Adipocyte (in vitro differentiated cells): ENCODE measurements at regions not wholly inside any gene's neighbourhood (a gene's known extent, or its start where the extent isn't known, plus 50 kb on each side); places are given as distances from the start of the nearest gene placed in this dataset.
A peak's percentile ranks its signal among the peaks of the same experiment; 100 is the strongest.
"Not testable (repeated sequence)": the region's sequence is repeated elsewhere in the genome, so short reads cannot be mapped to it uniquely, and the experiment has no call there.

Source experiments
- DNase-seq: peaks from one replicate; pipeline ENCODE4 v3.0.0-alpha.2; 2015; ENCODE audit warnings: low read depth
- H3K27me3 ChIP-seq: replicated peaks from 2 replicates; pipeline ENCODE4 v1.7.0; 2013; ENCODE audit warnings: mild to moderate bottlenecking, low read length, moderate library complexity; ENCODE audit not compliant: control insufficient read depth, insufficient read depth
- H3K36me3 ChIP-seq: 2 replicates; pipeline ENCODE4 v1.7.0; 2013; ENCODE audit warnings: low read length, mild to moderate bottlenecking, moderate library complexity; ENCODE audit not compliant: control insufficient read depth, insufficient read depth, severe bottlenecking
- H3K4me1 ChIP-seq: 2 replicates; pipeline ENCODE4 v1.7.0; 2013; ENCODE audit warnings: mild to moderate bottlenecking, low read length, moderate library complexity; ENCODE audit not compliant: control insufficient read depth, insufficient read depth
- H3K4me3 ChIP-seq: 2 replicates; pipeline ENCODE4 v1.7.0; 2013; ENCODE audit warnings: mild to moderate bottlenecking, low read length, moderate library complexity
- H3K9ac ChIP-seq: 2 replicates; pipeline ENCODE4 v1.7.0; 2013; ENCODE audit warnings: mild to moderate bottlenecking, low read length, moderate library complexity
- H3K9me3 ChIP-seq: 2 replicates; pipeline ENCODE4 v1.7.0; 2013; ENCODE audit warnings: mild to moderate bottlenecking, low read length, moderate library complexity; ENCODE audit not compliant: control insufficient read depth

DNA sequence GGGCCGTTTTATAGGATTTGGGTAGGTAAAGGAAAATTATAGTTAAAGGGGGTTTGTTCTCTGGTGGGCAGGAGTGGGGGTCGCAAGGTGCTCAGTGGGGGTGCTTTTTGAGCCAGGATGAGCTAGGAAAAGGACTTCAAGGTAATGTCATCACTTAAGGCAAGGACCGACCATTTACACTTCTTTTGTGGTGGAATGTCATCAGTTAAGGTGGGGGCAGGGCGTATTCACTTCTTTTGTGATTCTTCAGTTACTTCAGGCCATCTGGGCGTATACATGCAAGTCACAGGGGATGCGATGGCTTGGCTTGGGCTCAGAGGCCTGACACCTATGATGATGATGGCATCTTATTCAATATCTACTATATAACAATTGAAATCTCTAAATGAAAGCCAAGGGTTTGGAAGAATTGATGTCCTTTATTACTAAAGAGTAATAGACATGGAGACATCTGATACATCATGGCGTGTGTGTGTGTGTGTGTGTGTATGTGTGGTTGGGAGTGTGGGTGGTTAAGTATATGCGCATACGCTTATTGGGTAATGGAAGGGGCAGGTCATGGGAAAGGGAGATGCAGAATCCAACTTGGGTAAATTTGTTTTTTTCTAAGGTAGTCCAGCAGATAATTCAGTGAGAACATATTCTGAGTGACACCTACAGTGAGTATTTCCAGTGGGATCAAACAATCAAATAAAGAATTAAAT lies 236.9 kb upstream of the DUSP10 start:
- not testable (repeated sequence) for H3K36me3 ChIP-seq, H3K9me3 ChIP-seq, DNase-seq, H3K4me3 ChIP-seq, H3K27me3 ChIP-seq, H3K4me1 ChIP-seq, H3K9ac ChIP-seq

GRCh38 chr1:221973787-221974186 lies 231.9 kb upstream of the DUSP10 start:
- H3K27me3 ChIP-seq, H3K9ac ChIP-seq, DNase-seq, H3K4me1 ChIP-seq, H3K36me3 ChIP-seq, H3K4me3 ChIP-seq, H3K9me3 ChIP-seq: not testable (repeated sequence)

GRCh38 chr1:221972276-221973235 lies 230.7 kb upstream of the DUSP10 start:
- Histone ChIP-seq H3K9me3 (no peaks in the 10 kb centered on the region), H3K36me3 (no peaks in the 10 kb centered on the region), H3K4me3 (no peak overlapping the region), H3K4me1 (peaks cover 5% of the 10 kb centered on the region), H3K27me3 (no peaks in the 10 kb centered on the region), H3K9ac (no peak overlapping the region)
- no peak for DNase-seq

GRCh38 chr1:221971035-221971434 lies 229.1 kb upstream of the DUSP10 start:
- H3K9ac ChIP-seq, H3K4me1 ChIP-seq, H3K36me3 ChIP-seq, H3K9me3 ChIP-seq, H3K27me3 ChIP-seq, H3K4me3 ChIP-seq, DNase-seq: not testable (repeated sequence)

GRCh38 chr1:221969298-221969858 lies 227.5 kb upstream of the DUSP10 start:
- peak overlapping the region; percentile 78 for H3K9ac ChIP-seq
- H3K4me3 ChIP-seq, result peak overlapping the region; percentile 62
- not testable (repeated sequence) for H3K27me3 ChIP-seq, H3K9me3 ChIP-seq, H3K36me3 ChIP-seq, H3K4me1 ChIP-seq, DNase-seq

GRCh38 chr1:221967538-221967937 lies 225.6 kb upstream of the DUSP10 start:
- not testable (repeated sequence) for DNase-seq, H3K4me3 ChIP-seq, H3K9ac ChIP-seq, H3K36me3 ChIP-seq, H3K9me3 ChIP-seq, H3K27me3 ChIP-seq
- H3K4me1 ChIP-seq, result peaks cover 15% of the 10 kb centered on the region

GRCh38 chr1:221966888-221967287 lies 225.0 kb upstream of the DUSP10 start:
- DNase-seq, H3K36me3 ChIP-seq, H3K4me3 ChIP-seq, H3K9ac ChIP-seq, H3K27me3 ChIP-seq, H3K9me3 ChIP-seq: not testable (repeated sequence)
- peaks cover 22% of the 10 kb centered on the region for H3K4me1 ChIP-seq

DNA sequence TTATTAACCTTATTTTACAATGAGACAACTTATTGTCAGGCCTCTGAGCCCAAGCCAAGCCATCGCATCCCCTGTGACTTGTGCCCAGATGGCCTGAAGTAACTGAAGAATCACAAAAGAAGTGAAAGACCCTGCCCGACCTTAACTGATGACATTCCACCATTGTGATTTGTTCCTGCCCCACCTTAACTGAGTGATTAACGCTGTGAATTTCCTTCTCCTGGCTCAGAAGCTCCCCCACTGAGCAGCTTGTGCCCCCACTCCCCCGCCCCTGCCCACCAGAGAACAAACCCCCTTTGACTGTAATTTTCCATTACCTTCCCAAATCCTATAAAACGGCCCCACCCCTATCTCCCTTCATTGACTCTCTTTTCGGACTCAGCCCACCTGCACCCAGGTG lies 224.0 kb upstream of the DUSP10 start:
- H3K27me3 ChIP-seq, H3K36me3 ChIP-seq: not testable (repeated sequence)

DNA sequence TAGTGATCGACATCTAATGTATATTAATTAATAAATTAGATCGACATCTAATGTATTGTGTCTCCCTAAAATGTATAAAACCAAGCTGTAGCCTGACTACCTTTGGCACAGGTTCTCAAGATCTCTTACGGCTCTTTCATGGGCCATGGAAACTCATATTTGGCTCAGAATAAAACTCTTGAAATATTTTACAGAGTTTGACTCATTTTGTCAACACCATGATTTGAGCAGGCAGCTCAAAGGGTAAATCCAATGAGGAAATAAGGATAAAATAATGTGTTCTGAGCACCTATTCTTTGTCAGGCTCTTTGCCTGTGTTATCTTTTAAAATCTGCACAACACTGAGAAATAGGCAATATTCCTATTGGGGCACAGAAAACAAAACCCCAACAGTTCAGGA lies 223.4 kb upstream of the DUSP10 start:
- no peak for DNase-seq
- Histone ChIP-seq H3K4me3 (no peak overlapping the region), H3K36me3 (no peaks in the 10 kb centered on the region), H3K9ac (peak overlapping the region; percentile 33), H3K4me1 (peaks cover 34% of the 10 kb centered on the region), H3K9me3 (no peaks in the 10 kb centered on the region), H3K27me3 (no peaks in the 10 kb centered on the region)

More for the DNA sequence above, 224.0 kb upstream of the DUSP10 start:
- not testable (repeated sequence) for H3K9ac ChIP-seq, DNase-seq, H3K4me3 ChIP-seq, H3K9me3 ChIP-seq
- peaks cover 31% of the 10 kb centered on the region for H3K4me1 ChIP-seq

- Histone ChIP-seq H3K9me3 (no peaks in the 10 kb centered on the region), H3K4me1 (peaks cover 29% of the 10 kb centered on the region), H3K4me3 (no peak overlapping the region), H3K36me3 (no peaks in the 10 kb centered on the region), H3K9ac (peak overlapping the region; percentile 61), H3K27me3 (no peaks in the 10 kb centered on the region)
- no peak for DNase-seq
Observed at GRCh38 chr1:221963742-221964141, 221.9 kb upstream of the DUSP10 start.

DNA sequence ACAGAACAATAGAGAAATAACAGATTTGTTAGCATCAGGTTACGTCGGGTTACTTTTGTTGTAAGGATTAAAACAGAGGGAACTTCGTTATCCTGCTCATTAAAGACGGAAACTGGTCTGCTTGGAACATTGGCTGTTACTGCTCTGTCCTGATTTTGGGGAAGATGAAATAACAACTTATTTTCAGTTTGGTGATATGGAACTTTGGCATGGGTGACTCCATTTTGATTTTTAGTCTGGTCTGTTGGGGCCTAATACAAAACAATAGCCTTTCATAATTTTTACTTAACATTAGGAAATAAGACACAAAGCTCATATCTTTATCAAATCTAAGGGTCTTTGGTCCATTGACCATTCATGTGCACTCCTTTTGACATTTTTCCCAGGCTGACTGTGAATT lies 220.5 kb upstream of the DUSP10 start:
- Histone ChIP-seq H3K4me3 (no peak overlapping the region), H3K9me3 (no peaks in the 10 kb centered on the region), H3K36me3 (no peaks in the 10 kb centered on the region), H3K9ac (peak overlapping the region; percentile 61), H3K4me1 (peaks cover 29% of the 10 kb centered on the region), H3K27me3 (no peaks in the 10 kb centered on the region)
- DNase-seq, result no peak
